ENCODE measurements at regions not wholly inside any gene's neighbourhood (a gene's known extent, or its start where the extent isn't known, plus 50 kb on each side); places are given as distances from the start of the nearest gene placed in this dataset.

DNA sequence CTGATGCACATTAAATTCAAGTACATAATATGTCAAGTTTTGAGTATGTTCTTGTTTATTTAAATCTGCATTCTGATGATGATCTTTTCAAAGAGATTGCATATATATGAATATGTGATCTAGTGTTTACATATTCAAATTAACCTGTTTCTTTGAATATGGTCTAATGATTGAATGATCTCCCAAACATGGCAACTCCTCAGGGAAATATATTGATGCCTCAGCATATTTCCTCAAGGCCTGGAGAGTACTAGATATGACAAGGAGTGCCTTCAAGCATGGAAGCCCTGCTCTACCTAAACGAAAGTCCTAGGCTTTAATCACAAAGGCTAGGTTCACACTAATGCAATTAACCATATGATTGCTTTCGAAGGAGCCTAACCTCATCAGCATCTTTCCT lies 532.8 kb downstream of the ZIC1 start (continued):
- TF ChIP-seq, protein P1, sequence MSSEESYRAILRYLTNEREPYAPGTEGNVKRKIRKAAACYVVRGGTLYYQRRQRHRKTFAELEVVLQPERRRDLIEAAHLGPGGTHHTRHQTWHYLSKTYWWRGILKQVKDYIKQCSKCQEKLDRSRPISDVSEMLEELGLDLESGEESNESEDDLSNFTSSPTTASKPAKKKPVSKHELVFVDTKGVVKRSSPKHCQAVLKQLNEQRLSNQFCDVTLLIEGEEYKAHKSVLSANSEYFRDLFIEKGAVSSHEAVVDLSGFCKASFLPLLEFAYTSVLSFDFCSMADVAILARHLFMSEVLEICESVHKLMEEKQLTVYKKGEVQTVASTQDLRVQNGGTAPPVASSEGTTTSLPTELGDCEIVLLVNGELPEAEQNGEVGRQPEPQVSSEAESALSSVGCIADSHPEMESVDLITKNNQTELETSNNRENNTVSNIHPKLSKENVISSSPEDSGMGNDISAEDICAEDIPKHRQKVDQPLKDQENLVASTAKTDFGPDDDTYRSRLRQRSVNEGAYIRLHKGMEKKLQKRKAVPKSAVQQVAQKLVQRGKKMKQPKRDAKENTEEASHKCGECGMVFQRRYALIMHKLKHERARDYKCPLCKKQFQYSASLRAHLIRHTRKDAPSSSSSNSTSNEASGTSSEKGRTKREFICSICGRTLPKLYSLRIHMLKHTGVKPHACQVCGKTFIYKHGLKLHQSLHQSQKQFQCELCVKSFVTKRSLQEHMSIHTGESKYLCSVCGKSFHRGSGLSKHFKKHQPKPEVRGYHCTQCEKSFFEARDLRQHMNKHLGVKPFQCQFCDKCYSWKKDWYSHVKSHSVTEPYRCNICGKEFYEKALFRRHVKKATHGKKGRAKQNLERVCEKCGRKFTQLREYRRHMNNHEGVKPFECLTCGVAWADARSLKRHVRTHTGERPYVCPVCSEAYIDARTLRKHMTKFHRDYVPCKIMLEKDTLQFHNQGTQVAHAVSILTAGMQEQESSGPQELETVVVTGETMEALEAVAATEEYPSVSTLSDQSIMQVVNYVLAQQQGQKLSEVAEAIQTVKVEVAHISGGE (CRISPR knock-in tag; IDR thresholded peaks at IDR 0.05): no peak
- TF ChIP-seq CBFB (IDR thresholded peaks at IDR 0.05; ENCODE audit: low read depth): no peak
- TF ChIP-seq CREM (IDR thresholded peaks at IDR 0.05; ENCODE audit: low read depth): no peak

DNA sequence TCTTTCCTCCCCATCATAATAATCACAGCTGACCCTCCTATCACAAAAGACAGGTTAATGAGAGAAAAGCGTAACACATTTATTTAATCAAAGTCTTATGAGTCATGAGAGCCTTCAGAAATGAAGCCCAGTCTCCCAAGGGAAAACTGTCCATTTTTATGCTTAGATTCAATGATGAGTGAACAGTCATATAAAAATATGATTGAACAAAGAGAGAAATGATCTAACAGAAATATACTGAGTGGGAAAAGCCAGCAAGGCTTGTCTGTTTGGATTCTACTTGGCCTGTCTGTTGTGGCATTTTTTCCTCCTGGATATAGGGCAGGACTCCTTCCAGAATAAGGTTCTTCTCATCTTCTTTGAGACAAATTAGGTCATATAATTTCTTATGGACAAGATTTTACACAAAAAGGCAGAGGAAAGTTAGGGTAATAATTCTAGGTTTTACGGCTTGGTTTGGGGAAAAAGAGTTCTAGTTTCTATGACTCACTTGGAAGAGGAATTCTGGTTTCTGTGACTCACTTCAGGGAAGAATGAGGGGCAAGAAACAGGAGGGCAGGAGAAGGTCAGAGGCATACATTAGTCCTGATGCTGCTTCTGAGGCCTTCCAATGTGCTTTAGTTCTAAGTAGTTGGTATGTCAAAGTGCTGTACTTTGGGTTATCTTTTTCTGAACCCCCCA lies 534.2 kb downstream of the ZIC1 start:
- no TSS peak for BruUV-seq (replicated peaks)
- TF ChIP-seq, protein P2, sequence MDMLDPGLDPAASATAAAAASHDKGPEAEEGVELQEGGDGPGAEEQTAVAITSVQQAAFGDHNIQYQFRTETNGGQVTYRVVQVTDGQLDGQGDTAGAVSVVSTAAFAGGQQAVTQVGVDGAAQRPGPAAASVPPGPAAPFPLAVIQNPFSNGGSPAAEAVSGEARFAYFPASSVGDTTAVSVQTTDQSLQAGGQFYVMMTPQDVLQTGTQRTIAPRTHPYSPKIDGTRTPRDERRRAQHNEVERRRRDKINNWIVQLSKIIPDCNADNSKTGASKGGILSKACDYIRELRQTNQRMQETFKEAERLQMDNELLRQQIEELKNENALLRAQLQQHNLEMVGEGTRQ (IDR thresholded peaks at IDR 0.05; ENCODE audit: borderline replicate concordance, low read depth, low read length): no peak
- TF ChIP-seq ZNF384 (IDR thresholded peaks at IDR 0.05; ENCODE audit: borderline replicate concordance, low read depth, low read length) (no peak), ESRRA (IDR thresholded peaks at IDR 0.05; ENCODE audit: low read length) (no peak)
- POLR2A ChIA-PET: no interaction called here
- H4K20me1 ChIP-seq (ENCODE audit: control insufficient read depth, insufficient read depth): no peaks in the 10 kb centered on the region
- intact Hi-C loops (cut with micrococcal nuclease; ENCODE audit: unreplicated experiment) (loop anchor here (10.0 kb wide), 1 partner anchor 421 kb away; no protein-coding TSS in a partner anchor), in situ Hi-C loops (cut with MboI) (no loop called here)
- no peaks in the 10 kb centered on the region for H3K79me2 ChIP-seq (ENCODE audit: control insufficient read depth, insufficient read depth, low read length)
- WGBS (ENCODE audit: insufficient coverage, insufficient replicate concordance, low lambda C conversion rate, missing lambda C conversion rate): 95% methylated on average over 2 of the region's 2 CpGs
- H3K36me3 ChIP-seq (ENCODE audit: control insufficient read depth in 2 of 2, insufficient read depth in 2 of 2, low read length in 1 of 2): no peaks in the 10 kb centered on the region
- RAD21 ChIA-PET (ENCODE audit: unreplicated experiment): no interaction called here
- H3K4me2 ChIP-seq (ENCODE audit: control insufficient read depth, insufficient read depth): no peak overlapping the region
- H3K27me3 ChIP-seq (replicated peaks in 1 of 2; ENCODE audit: control insufficient read depth in 2 of 2, insufficient read depth in 2 of 2, low read length in 1 of 2): no peaks in the 10 kb centered on the region
- H3K9ac ChIP-seq (ENCODE audit: control insufficient read depth, insufficient read depth, low read length): no peak overlapping the region
- no peak overlapping the region for H3K4me3 ChIP-seq
- no peak for FAIRE-seq
- no peaks in the 10 kb centered on the region for H3K4me1 ChIP-seq (ENCODE audit: control insufficient read depth, insufficient read depth, low read length)
- ATAC-seq: no peak
- SMC1A ChIA-PET (ENCODE audit: uncharacterized antibody, unreplicated experiment): interaction anchor here (1.5 kb wide), 1 partner anchor 47 kb away, joined by 3 read pairs; no protein-coding TSS in a partner anchor
- no peak overlapping the region for H2AFZ ChIP-seq (ENCODE audit: control insufficient read depth, low read depth, low read length)
- no peak overlapping the region for H3K27ac ChIP-seq (ENCODE audit: control insufficient read depth, insufficient read depth)
- DNase-seq (ENCODE audit: low read depth, low spot score): no peak
- no peaks in the 10 kb centered on the region for H3K9me3 ChIP-seq (replicated peaks; ENCODE audit: control insufficient read depth, insufficient read depth, low read length)
- CTCF ChIA-PET: no interaction called here
